ENCODE measurements at regions not wholly inside any gene's neighbourhood (a gene's known extent, or its start where the extent isn't known, plus 50 kb on each side); places are given as distances from the start of the nearest gene placed in this dataset.
"Not testable (repeated sequence)": the region's sequence is repeated elsewhere in the genome, so short reads cannot be mapped to it uniquely, and the experiment has no call there.

- no peaks in the 10 kb centered on the region for H3K36me3 ChIP-seq
- H3K4me3 ChIP-seq: no peak overlapping the region
- DNase-seq (ENCODE audit: low spot score) (no peak), ATAC-seq (ENCODE audit: insufficient number of reproducible peaks, low FRiP score, low read depth) (no peak)
- H3K27ac ChIP-seq: no peak overlapping the region
- no peak for TF ChIP-seq CTCF (IDR thresholded peaks at IDR 0.05)
- no peaks in the 10 kb centered on the region for H3K9me3 ChIP-seq
- no peaks in the 10 kb centered on the region for H3K27me3 ChIP-seq (replicated peaks; ENCODE audit: insufficient read depth)
- H3K4me1 ChIP-seq (ENCODE audit: control insufficient read depth in 1 of 2, low read depth in 2 of 2): no peaks in the 10 kb centered on the region
Observed at GRCh38 chr2:236353594-236353942, 89.4 kb upstream of the ASB18 start.

GRCh38 chr2:236354056-236354940 lies 90.1 kb upstream of the ASB18 start:
- DNase-seq (ENCODE audit: low spot score): no peak
- no peaks in the 10 kb centered on the region for H3K36me3 ChIP-seq
- H3K4me3 ChIP-seq: no peak overlapping the region

GRCh38 chr2:236354973-236355595 lies 90.9 kb upstream of the ASB18 start:
- no peak for TF ChIP-seq CTCF (IDR thresholded peaks at IDR 0.05)
- Histone ChIP-seq H3K36me3 (no peaks in the 10 kb centered on the region), H3K4me3 (no peak overlapping the region), H3K27me3 (replicated peaks; ENCODE audit: insufficient read depth) (no peaks in the 10 kb centered on the region), H3K4me1 (ENCODE audit: control insufficient read depth in 1 of 2, low read depth in 2 of 2) (no peaks in the 10 kb centered on the region), H3K27ac (no peak overlapping the region), H3K9me3 (no peaks in the 10 kb centered on the region)
- no peak for ATAC-seq (ENCODE audit: insufficient number of reproducible peaks, low FRiP score, low read depth)
- no peak for DNase-seq (ENCODE audit: low spot score)

More at GRCh38 chr2:236354056-236354940, 90.1 kb upstream of the ASB18 start:
- no peak overlapping the region for H3K27ac ChIP-seq
- TF ChIP-seq CTCF (IDR thresholded peaks at IDR 0.05): no peak
- no peaks in the 10 kb centered on the region for H3K4me1 ChIP-seq (ENCODE audit: control insufficient read depth in 1 of 2, low read depth in 2 of 2)
- no peak for ATAC-seq (ENCODE audit: insufficient number of reproducible peaks, low FRiP score, low read depth)
- no peaks in the 10 kb centered on the region for H3K27me3 ChIP-seq (replicated peaks; ENCODE audit: insufficient read depth)
- H3K9me3 ChIP-seq: no peaks in the 10 kb centered on the region

- DNase-seq (ENCODE audit: low spot score) (no peak), ATAC-seq (ENCODE audit: insufficient number of reproducible peaks, low FRiP score, low read depth) (no peak)
- Histone ChIP-seq H3K36me3 (no peaks in the 10 kb centered on the region), H3K9me3 (no peaks in the 10 kb centered on the region), H3K27me3 (replicated peaks; ENCODE audit: insufficient read depth) (no peaks in the 10 kb centered on the region), H3K4me3 (no peak overlapping the region), H3K4me1 (ENCODE audit: control insufficient read depth in 1 of 2, low read depth in 2 of 2) (no peaks in the 10 kb centered on the region), H3K27ac (no peak overlapping the region)
- TF ChIP-seq CTCF (IDR thresholded peaks at IDR 0.05): no peak
Observed at GRCh38 chr2:236355911-236356310, 91.7 kb upstream of the ASB18 start.

GRCh38 chr2:236356321-236356720 lies 92.1 kb upstream of the ASB18 start:
- H3K4me1 ChIP-seq (ENCODE audit: control insufficient read depth in 1 of 2, low read depth in 2 of 2); H3K9me3 ChIP-seq; DNase-seq (ENCODE audit: low spot score); H3K27me3 ChIP-seq (replicated peaks; ENCODE audit: insufficient read depth); ATAC-seq (ENCODE audit: insufficient number of reproducible peaks, low FRiP score, low read depth); H3K4me3 ChIP-seq; H3K27ac ChIP-seq; H3K36me3 ChIP-seq: not testable (repeated sequence)

GRCh38 chr2:236358482-236358881 lies 94.3 kb upstream of the ASB18 start:
- H3K27ac ChIP-seq; H3K4me1 ChIP-seq (ENCODE audit: control insufficient read depth in 1 of 2, low read depth in 2 of 2); DNase-seq (ENCODE audit: low spot score); H3K36me3 ChIP-seq; H3K27me3 ChIP-seq (replicated peaks; ENCODE audit: insufficient read depth); ATAC-seq (ENCODE audit: insufficient number of reproducible peaks, low FRiP score, low read depth); H3K9me3 ChIP-seq; H3K4me3 ChIP-seq: not testable (repeated sequence)
